Stimulated activated CD4-positive, alpha-beta T cell treated with anti-CD3 and anti-CD28 coated beads, Interleukin-12 subunit alpha, Interleukin-12 subunit beta, amount 100 ng/mL, for 24 hours (primary cell): ENCODE measurements at regions not wholly inside any gene's neighbourhood (a gene's known extent, or its start where the extent isn't known, plus 50 kb on each side); places are given as distances from the start of the nearest gene placed in this dataset.

ENCODE experiments used
- DNase-seq, 2 experiments: peaks; one replicate each; pipeline ENCODE4 v3.0.0-alpha.2; 2020; ENCODE audit warnings: low read depth in 2 of 2

DNA sequence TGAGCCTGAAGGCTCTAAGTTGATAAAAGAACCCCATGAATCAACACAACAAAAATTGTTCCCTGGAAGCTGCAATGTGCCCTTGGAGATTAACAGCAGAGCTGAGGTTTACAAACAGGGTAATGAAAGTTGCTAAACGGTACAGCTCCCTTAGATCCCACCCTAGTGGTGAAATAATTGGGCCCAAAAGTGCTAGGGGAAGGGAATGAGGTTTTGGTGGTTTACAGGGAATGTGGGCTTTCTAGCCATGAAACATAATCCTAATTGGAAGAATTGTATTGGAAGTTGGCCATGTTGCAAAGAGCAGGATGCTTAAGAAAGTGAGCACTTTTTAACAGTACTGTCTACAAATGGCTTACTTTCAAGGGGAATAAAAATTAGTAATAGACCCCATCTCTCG lies 180.2 kb upstream of the SMIM21 start:
- DNase-seq: no peak

DNA sequence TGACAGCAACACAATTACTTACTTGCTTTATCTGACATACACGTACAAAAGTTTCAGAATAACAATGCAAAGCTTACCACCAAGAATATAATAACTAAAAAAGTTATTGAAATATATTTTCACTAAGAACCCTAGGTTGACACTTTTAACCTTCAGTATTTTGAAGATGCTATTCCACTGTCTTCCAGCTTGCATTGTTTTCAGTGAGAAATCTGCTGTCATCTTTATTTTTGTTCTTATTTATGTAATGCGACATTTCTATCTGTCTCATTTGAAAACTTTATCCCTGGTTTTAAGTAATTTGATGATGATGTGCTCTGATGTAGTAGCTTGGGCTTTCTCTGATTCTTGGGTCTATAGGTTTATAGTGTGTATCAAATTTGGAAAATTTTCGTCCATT lies 165.0 kb upstream of the SMIM21 start:
- DNase-seq: no peak

GRCh38 chr18:75588412-75588811 lies 160.9 kb upstream of the SMIM21 start:
- no peak for DNase-seq

DNA sequence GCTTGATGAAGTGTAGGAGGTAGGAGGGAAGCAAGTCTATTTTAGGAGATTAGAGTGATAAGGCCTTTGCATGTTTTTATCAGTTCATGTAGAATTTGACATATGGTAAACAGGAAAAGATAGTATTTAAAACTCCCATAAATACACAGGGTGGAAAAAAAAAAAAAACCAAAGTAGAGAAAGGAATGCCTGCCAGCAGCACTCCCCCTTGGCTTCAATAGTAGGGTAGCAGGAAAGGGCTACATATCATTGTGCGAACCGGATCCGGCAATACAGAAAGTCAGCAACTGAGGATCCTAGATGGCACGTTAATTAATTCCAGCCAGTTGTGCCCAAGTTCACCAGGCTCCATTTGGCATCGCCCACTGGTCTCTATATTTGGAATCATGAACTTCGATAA lies 159.6 kb upstream of the SMIM21 start:
- DNase-seq: no peak

DNA sequence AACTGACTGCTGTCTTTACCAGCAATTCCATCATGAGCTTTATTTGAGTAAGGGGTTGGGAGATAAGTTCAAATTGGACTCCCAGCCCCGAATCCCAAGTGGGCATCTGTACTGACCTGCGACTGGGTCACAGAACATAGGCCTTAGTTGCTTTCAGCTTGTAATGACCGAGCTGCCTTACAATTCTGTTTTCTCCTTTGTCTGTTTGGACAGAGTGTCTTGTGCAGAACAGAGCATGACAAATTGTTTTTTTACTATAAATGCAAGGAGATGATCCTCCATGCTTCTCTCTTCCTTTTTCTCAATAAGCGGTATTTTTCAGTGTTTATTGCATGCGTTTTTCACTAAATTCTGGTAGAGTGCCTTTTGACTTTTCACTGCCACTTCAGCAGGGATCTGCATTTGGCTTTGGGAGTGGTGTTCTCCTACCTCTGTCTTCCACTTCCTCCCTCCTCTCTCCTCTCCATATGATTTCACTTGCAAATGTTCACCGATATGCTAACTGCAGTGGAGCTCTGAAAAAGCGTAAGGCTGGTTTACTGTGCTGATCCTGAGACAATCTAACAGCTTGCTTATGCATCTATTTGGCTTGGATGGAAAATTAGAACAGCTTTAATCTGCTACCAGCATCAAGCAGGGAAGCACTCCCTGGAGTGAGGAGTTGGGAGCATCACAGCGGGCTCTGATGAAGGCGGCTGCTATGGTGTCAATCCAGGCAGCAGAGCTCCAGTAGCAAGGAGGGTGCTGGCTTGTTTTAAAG lies 158.8 kb upstream of the SMIM21 start:
- DNase-seq: no peak

DNA sequence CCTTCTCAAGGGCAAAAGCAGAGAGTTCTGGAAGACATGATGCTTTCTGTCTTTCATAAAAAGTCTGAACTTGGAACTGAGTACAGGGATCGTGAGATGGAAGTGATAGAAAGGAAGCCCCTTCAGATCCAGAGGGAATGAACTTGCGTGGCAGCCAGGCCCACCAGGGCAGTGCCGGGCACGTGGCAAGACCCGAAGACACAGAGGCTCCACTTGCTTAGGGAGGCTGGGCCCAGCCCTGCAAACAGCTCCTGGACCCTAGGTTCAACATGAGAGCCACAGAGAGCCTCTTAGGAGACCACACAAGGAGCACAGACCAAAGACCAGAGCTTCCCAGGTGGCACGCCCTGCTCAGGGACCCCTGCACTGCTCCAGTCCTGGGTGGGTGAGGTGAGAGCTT lies 155.4 kb upstream of the SMIM21 start:
- DNase-seq: no peak

DNA sequence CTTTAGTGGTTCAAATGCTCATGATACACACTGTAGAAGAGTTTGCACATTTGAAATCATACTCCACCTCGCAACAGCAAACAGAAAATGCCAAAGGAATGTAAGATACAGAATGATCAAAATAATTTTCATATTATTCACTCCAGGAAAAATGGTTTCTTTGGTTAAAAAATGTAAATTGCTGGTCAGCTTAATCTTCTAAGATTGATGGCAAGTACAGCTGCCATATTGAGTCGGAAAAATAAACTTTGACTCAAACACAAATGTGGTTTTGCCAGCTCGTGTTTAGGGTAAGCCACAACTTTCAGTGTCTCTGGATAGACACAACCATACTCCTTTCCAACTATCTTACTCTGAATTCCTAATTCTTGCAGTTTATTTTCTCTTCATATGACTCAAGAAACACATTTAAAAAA lies 154.9 kb upstream of the SMIM21 start:
- DNase-seq: no peak

DNA sequence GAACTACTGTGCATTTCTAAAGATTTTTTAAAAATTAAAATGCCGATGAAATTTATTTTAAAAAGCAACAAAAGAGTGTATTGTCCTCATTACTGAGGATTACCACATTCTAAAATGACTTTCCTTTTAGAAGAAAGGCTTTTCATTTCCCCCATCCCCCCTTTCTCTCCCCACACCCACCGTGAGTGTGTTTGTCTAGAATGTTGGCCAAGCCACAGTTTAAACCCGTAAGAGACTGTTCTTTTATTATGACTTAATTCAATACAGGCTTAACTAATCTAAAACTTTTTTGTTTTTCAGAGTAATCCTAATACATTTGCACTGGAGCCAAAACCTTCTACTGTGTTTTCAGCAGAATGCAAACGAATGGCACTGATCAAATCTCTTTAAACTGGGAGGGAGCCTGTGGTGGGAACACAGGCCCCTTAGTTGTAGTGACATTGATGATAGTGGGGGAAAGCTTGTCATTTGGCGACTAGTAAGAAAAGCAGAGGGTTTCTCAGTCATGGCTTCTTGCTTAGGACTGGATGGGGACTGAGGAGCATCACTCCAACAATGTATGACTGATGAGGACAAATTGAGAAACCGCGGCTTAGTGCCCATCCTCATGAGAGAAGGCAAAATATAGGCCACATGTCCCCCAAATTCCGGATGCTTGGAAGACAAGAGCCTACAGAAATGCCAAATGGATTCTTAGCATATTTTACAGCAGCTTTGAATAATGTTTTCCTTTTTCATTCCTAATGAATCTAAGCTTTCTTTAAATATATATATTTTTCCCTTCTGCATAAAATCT lies 154.0 kb upstream of the SMIM21 start:
- no peak for DNase-seq

DNA sequence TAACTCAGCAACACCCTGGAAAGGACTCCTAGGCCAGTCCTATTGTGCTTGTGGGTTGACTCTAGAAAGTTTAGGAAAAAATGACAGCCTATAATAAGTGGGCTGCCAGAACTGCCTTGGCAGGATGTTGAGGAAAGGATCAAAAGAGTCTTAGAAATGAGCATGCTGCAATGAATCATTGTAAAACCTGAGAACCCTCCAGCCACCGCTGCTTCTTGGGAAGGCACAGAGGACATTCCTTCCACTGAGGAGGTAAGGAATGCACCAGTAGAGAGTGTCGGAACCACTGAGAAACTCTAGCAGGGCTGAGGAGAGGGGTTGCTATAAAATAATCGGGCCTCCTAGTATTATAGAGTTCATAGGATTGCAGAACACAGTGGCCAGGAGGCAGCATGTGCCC lies 146.7 kb upstream of the SMIM21 start:
- no peak for DNase-seq

DNA sequence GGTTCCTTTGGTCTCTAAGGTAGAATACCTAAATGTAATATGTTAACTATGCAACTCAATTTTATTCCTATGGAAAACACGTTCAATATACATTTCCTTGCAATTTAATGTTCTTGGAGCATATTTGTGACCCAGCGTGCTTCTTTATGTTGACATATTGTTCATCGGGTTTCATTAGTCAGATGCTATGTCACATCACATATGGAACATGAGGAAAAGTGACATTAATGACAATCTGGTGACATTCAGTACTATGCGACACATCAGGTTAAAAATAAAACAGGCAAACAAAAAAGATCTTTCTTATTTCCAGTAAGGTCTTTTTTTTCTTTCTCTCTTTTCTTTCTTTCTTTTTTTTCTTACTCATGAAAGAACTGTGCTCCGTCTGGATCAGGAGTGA lies 135.6 kb upstream of the SMIM21 start:
- DNase-seq: no peak

DNA sequence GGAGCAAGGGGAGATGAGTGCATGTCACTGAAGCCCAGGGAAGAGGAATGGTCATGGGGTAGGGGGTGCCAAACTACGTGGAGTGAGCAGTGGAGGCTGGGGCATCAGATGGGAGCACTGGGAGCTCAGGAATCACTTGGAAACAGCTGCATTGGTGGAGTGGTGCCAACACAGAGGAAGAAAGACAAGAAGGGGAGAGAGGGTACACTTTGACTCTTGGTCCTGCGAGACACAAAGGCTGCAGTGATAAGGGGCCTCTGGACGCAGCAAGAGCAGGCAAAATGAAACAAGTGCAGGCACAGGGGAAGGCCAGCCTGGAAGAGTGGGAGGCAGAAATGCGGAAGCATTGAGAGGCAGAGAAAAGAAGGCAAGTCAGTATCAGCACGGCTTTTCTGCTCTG lies 134.7 kb upstream of the SMIM21 start:
- no peak for DNase-seq

GRCh38 chr18:75558790-75559189 lies 131.3 kb upstream of the SMIM21 start:
- DNase-seq: no peak

DNA sequence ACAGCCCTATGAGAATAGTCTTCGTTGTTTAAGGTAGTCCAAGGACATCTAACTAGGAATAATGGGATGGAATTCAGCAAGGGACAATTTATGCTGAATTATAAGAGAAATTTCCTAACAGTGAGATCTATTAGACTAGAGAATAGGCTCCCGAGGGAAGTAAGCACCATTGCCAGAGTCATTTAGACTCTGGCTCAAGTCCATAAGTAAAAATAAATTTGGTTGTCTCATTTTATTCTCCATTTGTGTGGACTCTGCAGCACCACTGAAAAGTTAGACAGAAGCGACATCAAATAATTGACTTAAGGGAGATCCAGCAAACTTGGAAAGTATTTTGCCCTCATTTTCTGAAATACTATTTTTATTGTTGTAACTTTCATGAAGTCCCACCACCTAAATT lies 129.3 kb upstream of the SMIM21 start:
- DNase-seq: no peak

GRCh38 chr18:75554644-75555185 lies 127.2 kb upstream of the SMIM21 start:
- DNase-seq: no peak

GRCh38 chr18:75554176-75554575 lies 126.7 kb upstream of the SMIM21 start:
- DNase-seq: no peak

GRCh38 chr18:75553021-75553420 lies 125.5 kb upstream of the SMIM21 start:
- no peak for DNase-seq

DNA sequence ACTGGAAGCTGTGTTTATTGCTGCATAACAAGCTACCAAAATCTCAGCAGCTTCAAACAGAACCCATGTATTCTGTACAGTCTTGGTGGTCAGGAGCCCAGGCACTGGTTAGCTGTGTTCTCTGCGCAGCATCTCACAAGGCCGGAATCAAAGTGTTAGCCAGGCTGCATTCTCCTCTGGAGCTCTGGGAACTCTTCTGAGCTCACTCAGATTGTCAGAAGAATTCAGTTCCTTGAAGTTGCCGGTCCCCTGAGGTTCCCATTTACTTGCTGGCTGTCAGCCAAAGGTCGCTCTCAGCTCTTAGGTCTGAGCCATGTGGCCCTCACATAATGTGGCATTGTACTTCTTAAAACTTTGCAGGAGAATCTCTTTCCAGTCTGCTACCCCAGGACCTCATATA lies 123.6 kb upstream of the SMIM21 start:
- DNase-seq: no peak

DNA sequence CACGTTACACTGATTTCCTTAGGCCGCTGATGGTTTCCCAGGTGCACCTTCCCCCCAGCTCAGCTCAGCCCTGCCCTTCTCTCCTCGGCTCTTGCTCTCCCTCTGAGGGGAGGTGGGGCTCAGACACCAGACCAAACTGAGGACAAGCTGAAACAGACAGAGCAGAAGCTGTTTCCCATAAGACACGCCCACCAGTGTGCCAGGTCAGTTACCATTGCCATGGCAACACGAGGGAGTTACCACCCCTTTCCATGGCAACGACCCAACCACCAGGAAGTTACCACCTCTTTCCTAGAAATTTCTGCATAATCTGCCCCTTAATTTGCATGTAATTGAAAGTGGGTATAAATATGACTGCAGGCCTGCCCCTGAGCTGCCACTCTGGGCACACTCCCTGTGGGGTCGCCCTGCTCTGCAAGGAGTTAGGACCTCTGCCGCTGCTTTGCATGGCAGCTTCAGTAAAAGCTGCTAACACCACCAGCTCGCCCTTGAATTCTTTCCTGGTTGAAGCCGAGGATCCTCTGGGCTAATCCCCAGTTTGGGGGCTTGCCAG lies 120.9 kb upstream of the SMIM21 start:
- DNase-seq: no peak

GRCh38 chr18:75546964-75547363 lies 119.5 kb upstream of the SMIM21 start:
- no peak for DNase-seq

DNA sequence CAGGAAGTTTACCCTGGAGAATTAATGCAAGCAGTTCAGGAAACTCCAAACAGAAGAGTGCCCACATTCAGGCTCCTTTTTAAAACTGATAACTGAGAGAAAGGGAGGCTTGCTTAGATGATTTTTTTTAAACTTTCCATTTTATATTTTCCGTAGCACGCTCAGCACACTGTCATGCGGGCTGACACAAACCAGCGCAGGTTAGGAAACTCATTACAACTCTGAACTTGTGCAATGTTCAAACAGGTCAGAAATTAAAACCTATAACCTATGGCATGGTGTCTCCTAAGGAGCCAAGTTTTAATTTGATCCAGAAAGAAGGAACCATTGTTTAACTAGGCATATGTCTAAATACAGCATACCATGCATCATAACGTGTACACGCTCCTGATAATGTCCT lies 117.7 kb upstream of the SMIM21 start:
- DNase-seq: no peak

GRCh38 chr18:75544496-75544895 lies 117.0 kb upstream of the SMIM21 start:
- no peak for DNase-seq

- DNase-seq: no peak
These were observed 116.6 kb upstream of the SMIM21 start for GRCh38 chr18:75544051-75544481.

DNA sequence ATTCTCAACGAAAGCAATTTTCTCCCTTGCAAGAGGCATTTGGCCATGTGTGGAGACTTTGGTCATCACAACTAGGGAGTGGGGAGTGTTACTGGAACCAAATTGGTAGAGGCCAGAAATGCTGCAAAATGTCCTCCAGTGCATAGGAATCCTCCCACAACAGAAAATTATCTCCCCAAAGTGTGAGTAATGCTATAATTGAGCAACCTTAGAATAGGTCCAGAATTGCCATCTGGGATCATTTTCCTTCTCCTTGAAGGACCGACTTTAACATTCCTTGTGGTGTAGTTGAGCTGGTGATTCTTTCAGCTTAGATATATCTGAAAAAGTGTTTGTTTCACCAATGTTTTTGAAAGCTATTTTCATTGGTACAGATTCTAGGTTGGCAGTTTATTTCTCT lies 111.2 kb upstream of the SMIM21 start:
- no peak for DNase-seq
